IMR-90 (cell line): ENCODE measurements at regions not wholly inside any gene's neighbourhood (a gene's known extent, or its start where the extent isn't known, plus 50 kb on each side); places are given as distances from the start of the nearest gene placed in this dataset.

ENCODE experiments used
- ATAC-seq: fragments of 200-7000 bp; cut with Tn5 transposase; 2 replicates; pipeline ENCODE4 v1.9.1; 2020; ENCODE audit warnings: low read depth, mild to moderate bottlenecking, moderate library complexity
- BruUV-seq: library from RNA; stranded (reverse); fragments of 400-500 nt; replicated peaks from 2 replicates; lab custom pipeline; 2021; lab: Mats Ljungman, UMichigan
- CTCF ChIA-PET: fragments of 300-600 bp; formaldehyde crosslinking; extraction: SDS; loops from one replicate; lab custom pipeline; 2021; ENCODE audit warnings: antibody characterized with exemption; lab: Yijun Ruan, JAX
- POLR2A ChIA-PET: fragments of 300-600 bp; sonication (Branson Sonifier 250); formaldehyde crosslinking; loops from one replicate; lab custom pipeline; 2022; ENCODE audit warnings: antibody characterized with exemption; ENCODE audit not compliant: unreplicated experiment; lab: Charles Lee
- DNase-seq: peaks from one replicate; pipeline ENCODE4 v3.0.0; 2013
- H2AFZ ChIP-seq: replicated peaks from 2 replicates; pipeline ENCODE3; 2013; ENCODE audit warnings: low read length, mild to moderate bottlenecking; ENCODE audit not compliant: poor library complexity
- H2AK5ac ChIP-seq: 2 replicates; pipeline ENCODE4 v1.6.1; 2013; ENCODE audit warnings: low read depth, low read length, inconsistent platforms
- H2AK9ac ChIP-seq: replicated peaks from 2 replicates; pipeline ENCODE3; 2013; ENCODE audit warnings: mild to moderate bottlenecking, low read depth, low read length, moderate library complexity; ENCODE audit not compliant: poor library complexity
- H2BK120ac ChIP-seq: 2 replicates; pipeline ENCODE4 v1.6.1; 2013; ENCODE audit warnings: low read depth, low read length, inconsistent platforms
- H2BK15ac ChIP-seq: 3 replicates; pipeline ENCODE4 v1.6.1; 2013; ENCODE audit warnings: low read depth, low read length, inconsistent platforms
- H2BK20ac ChIP-seq: 2 replicates; pipeline ENCODE4 v1.6.1; 2013; ENCODE audit warnings: low read depth, mild to moderate bottlenecking, inconsistent platforms, low read length, moderate library complexity
- H2BK5ac ChIP-seq: 2 replicates; pipeline ENCODE4 v1.6.1; 2013; ENCODE audit warnings: mild to moderate bottlenecking, low read depth, low read length, inconsistent platforms; ENCODE audit not compliant: poor library complexity, severe bottlenecking
- H3K14ac ChIP-seq: replicated peaks from 2 replicates; pipeline ENCODE4 v1.6.1; 2013; ENCODE audit warnings: low read depth, low read length, inconsistent platforms
- H3K18ac ChIP-seq: 2 replicates; pipeline ENCODE4 v1.6.1; 2013; ENCODE audit warnings: low read depth, low read length, control low read depth
- H3K23ac ChIP-seq: 2 replicates; pipeline ENCODE4 v1.6.1; 2013; ENCODE audit warnings: low read depth, low read length, inconsistent platforms
- H3K27ac ChIP-seq: 2 replicates; pipeline ENCODE4 v1.5.1; 2013; ENCODE audit warnings: mild to moderate bottlenecking, control low read depth, low read length; ENCODE audit not compliant: insufficient read depth
- H3K27me3 ChIP-seq: 2 replicates; pipeline ENCODE4 v1.6.1; 2013; ENCODE audit warnings: low read length; ENCODE audit not compliant: control insufficient read depth, insufficient read depth
- H3K36me3 ChIP-seq: 2 replicates; pipeline ENCODE4 v1.6.1; 2013; ENCODE audit warnings: low read length, mixed read lengths; ENCODE audit not compliant: control insufficient read depth, insufficient read depth
- H3K4ac ChIP-seq: 2 replicates; pipeline ENCODE4 v1.6.1; 2013; ENCODE audit warnings: low read depth, low read length, inconsistent platforms
- H3K4me1 ChIP-seq: 2 replicates; pipeline ENCODE4 v1.6.1; 2013; ENCODE audit warnings: low read length, mixed read lengths; ENCODE audit not compliant: control insufficient read depth, insufficient read depth
- H3K4me2 ChIP-seq: 2 replicates; pipeline ENCODE4 v1.6.1; 2013; ENCODE audit warnings: low read depth, mild to moderate bottlenecking, control low read depth, low read length, moderate library complexity
- H3K4me3 ChIP-seq: 2 replicates; pipeline ENCODE4 v1.5.1; 2013; ENCODE audit warnings: low read depth, mild to moderate bottlenecking, control low read depth, low read length, moderate library complexity; ENCODE audit not compliant: insufficient read depth
- H3K56ac ChIP-seq: 2 replicates; pipeline ENCODE4 v1.6.1; 2013; ENCODE audit warnings: low read length, inconsistent platforms; ENCODE audit not compliant: insufficient read depth; ENCODE audit errors: extremely low read depth
- H3K79me1 ChIP-seq, 2 experiments: 2 replicates each; pipeline ENCODE4 v1.6.1; 2013; ENCODE audit warnings: low read length in 2 of 2, inconsistent platforms in 1 of 2, low read depth in 1 of 2
- H3K9ac ChIP-seq: 2 replicates; pipeline ENCODE4 v1.6.1; 2013; ENCODE audit warnings: low read depth, low read length, control low read depth
- H3K9me1 ChIP-seq: 2 replicates; pipeline ENCODE4 v1.6.1; 2013; ENCODE audit warnings: low read length, inconsistent platforms; ENCODE audit not compliant: insufficient read depth
- H3K9me3 ChIP-seq: 2 replicates; pipeline ENCODE4 v1.6.1; 2013; ENCODE audit warnings: low read length; ENCODE audit not compliant: control insufficient read depth, insufficient read depth
- H4K20me1 ChIP-seq: 2 replicates; pipeline ENCODE4 v1.6.1; 2013; ENCODE audit warnings: low read length, inconsistent platforms; ENCODE audit not compliant: insufficient read depth
- H4K5ac ChIP-seq: 2 replicates; pipeline ENCODE4 v1.6.1; 2013; ENCODE audit warnings: mild to moderate bottlenecking, low read depth, low read length, control low read depth
- H4K8ac ChIP-seq, 2 experiments: 2 replicates each; pipeline ENCODE4 v1.6.1; 2013; ENCODE audit warnings: low read depth in 2 of 2, low read length in 2 of 2, control low read depth in 1 of 2, inconsistent platforms in 1 of 2
- H4K91ac ChIP-seq: 2 replicates; pipeline ENCODE4 v1.6.1; 2013; ENCODE audit warnings: low read depth, low read length, inconsistent platforms; ENCODE audit not compliant: insufficient read depth
- BHLHE40 ChIP-seq: fragments of 150-350 bp; IDR thresholded peaks from 2 replicates; pipeline ENCODE4 v1.6.1; 2016; ENCODE audit warnings: mild to moderate bottlenecking, low read depth, low read length
- CTCF ChIP-seq: conservative IDR thresholded peaks from 2 replicates; pipeline ENCODE4 v1.5.1; 2012; ENCODE audit warnings: mild to moderate bottlenecking, low read depth, low read length, improper control_type of control experiment
- ELK1 ChIP-seq: fragments of 150-350 bp; IDR thresholded peaks from 2 replicates; pipeline ENCODE4 v1.6.1; 2016; ENCODE audit warnings: low read depth, mild to moderate bottlenecking, low read length, moderate library complexity, borderline replicate concordance
- WGBS, 2 experiments: methylation state at CpG; one replicate each; pipeline versions ENCODE4 v1.1.5 to v1.1.7; 2013; ENCODE audit warnings: missing lambda C conversion rate in 2 of 2; ENCODE audit not compliant: insufficient read length in 1 of 2; ENCODE audit errors: extremely low coverage in 2 of 2; 5-methylcytosine and 5-hydroxymethylcytosine counted together
- dilution Hi-C: fragments of 300-500 bp; cut with HindIII; formaldehyde crosslinking; loops from one replicate; pipeline ENCODE4 v1.14.3; 2018; ENCODE audit warnings: low sequenced_read_pairs; ENCODE audit not compliant: unreplicated experiment
- in situ Hi-C: fragments of 300-500 bp; cut with MboI; formaldehyde crosslinking; loops from 3 replicates; pipeline ENCODE4 v1.14.3; 2019; ENCODE audit warnings: low sequenced_read_pairs, inconsistent platforms, mixed read lengths
- intact Hi-C: fragments of 100-400 bp; cut with micrococcal nuclease; formaldehyde crosslinking; loops from 2 replicates; pipeline ENCODE4 v1.10.0; 2022

GRCh38 chrX:128846385-128846784 is 676.9 kb downstream of the SMARCA1 start:
- Histone ChIP-seq H3K79me1 (no peaks in the 10 kb centered on the region), H3K9ac (no peak overlapping the region), H2BK120ac (no peak overlapping the region), H3K18ac (no peak overlapping the region), H3K9me1 (no peaks in the 10 kb centered on the region), H3K4ac (no peak overlapping the region), H3K23ac (no peak overlapping the region), H2AK5ac (no peak overlapping the region), H3K56ac (no peak overlapping the region), H2BK15ac (no peak overlapping the region), H3K36me3 (no peaks in the 10 kb centered on the region), H3K27ac (no peak overlapping the region), H3K4me1 (no peaks in the 10 kb centered on the region), H4K20me1 (no peaks in the 10 kb centered on the region), H3K27me3 (no peaks in the 10 kb centered on the region), H2BK20ac (no peak overlapping the region), H4K8ac (no peak overlapping the region), H2AFZ (no peak overlapping the region), H2BK5ac (no peak overlapping the region), H3K4me3 (no peak overlapping the region), H4K5ac (no peak overlapping the region), H3K9me3 (no peaks in the 10 kb centered on the region), H2AK9ac (no peak overlapping the region), H3K14ac (no peak overlapping the region), H3K4me2 (no peak overlapping the region), H4K91ac (no peak overlapping the region)
- no CpG with 5 or more reads among the region's 3 CpGs for WGBS, 2 experiments
- ChIA-PET CTCF (no interaction called here), POLR2A (no interaction called here)
- dilution Hi-C loops: no loop called here
- ATAC-seq (no peak), DNase-seq (no peak)
- TF ChIP-seq ELK1 (no peak), CTCF (no peak), BHLHE40 (no peak)
- intact Hi-C loops: no loop called here
- no TSS peak for BruUV-seq
- in situ Hi-C loops: no loop called here
